MM.1S (cell line): ENCODE measurements at regions not wholly inside any gene's neighbourhood (a gene's known extent, or its start where the extent isn't known, plus 50 kb on each side); places are given as distances from the start of the nearest gene placed in this dataset.

Experiments
- CTCF ChIP-seq: fragments of 300-600 bp; sonication (generic); IDR thresholded peaks from 2 replicates; pipeline ENCODE4 v1.5.1; 2016; ENCODE audit warnings: antibody characterized with exemption, low read length, mixed read lengths
- EZH2 ChIP-seq: fragments of 300-600 bp; sonication (generic); optimal IDR thresholded peaks from 2 replicates; pipeline ENCODE3; 2017; ENCODE audit warnings: low read depth, mild to moderate bottlenecking, antibody characterized with exemption, low read length, mixed read lengths

DNA sequence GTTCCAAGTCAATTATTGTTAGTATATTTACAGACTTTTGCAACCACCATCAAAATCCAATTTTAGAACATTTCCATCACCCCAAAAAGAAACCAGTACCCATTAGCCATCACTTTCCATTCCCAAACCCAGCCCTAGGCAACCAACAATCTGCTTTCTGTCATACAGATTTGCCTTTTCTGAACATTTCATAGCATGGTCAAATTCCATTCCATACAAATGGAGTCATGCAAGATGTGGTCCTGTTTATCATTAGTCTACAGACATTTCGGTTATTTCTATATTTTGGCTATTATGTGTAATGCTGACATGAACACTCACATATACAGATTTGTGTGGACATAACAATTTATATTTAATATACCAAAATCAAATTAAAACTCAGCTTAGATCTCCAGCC lies 508.7 kb downstream of the ZNF674 start:
- no peak for TF ChIP-seq CTCF
- TF ChIP-seq EZH2, result no peak
